ENCODE measurements at regions not wholly inside any gene's neighbourhood (a gene's known extent, or its start where the extent isn't known, plus 50 kb on each side); places are given as distances from the start of the nearest gene placed in this dataset.
A peak's percentile ranks its signal among the peaks of the same experiment; 100 is the strongest.

DNA sequence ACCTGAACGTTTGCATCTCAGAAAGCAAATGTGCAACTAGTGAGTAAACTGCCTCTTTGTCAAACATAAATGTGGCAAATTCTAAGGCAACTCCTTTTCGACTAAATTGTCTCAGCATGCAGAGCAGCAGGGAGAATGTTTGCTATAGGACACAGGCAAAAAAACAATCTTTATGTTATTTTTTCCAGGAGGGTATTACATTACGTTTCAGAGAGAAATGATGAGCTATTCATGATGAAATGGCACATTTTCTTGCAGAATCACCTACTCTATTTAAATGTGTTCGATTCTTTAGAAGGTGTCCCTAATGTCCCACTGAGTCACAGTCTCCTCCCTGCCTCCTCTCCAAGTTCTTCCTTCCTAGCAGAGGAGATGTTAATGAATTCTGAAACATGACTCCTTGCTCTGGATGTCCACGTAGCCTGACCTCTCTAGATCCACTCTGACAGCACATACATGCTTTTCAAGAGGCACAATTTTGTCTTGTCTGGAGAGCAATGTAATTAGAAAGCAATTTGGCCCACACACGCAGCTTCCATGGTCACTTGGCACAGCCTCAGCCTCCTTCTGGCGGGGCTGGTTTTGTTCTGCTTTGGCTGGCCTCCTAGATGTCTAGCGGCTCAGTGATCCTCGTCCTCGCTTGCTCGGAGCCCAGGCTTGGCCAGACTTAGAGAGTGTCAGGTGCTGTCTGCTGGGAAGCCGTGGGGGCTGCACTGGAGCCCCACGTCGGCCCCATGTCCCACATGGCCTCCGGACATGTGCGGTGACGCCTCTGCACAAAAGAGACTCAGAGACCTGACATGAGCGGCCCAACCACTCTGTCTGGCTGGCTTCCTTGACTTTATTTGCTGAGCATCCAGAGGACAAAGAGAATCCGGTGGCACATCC lies 125.7 kb upstream of the ZNF438 start:
- H3K4me3 Mint-ChIP-seq = no peak overlapping the region
- H3K4me1 Mint-ChIP-seq (ENCODE audit: low read depth in 2 of 2) = no peaks in the 10 kb centered on the region
- DNase-seq = no peak
- H3K27ac Mint-ChIP-seq = no peak overlapping the region
- no peak for ATAC-seq (replicated peaks)
- H3K36me3 Mint-ChIP-seq (ENCODE audit: insufficient read depth) = no peaks in the 10 kb centered on the region
- H3K9me3 Mint-ChIP-seq = no peaks in the 10 kb centered on the region
- no peaks in the 10 kb centered on the region for H3K27me3 Mint-ChIP-seq

DNA sequence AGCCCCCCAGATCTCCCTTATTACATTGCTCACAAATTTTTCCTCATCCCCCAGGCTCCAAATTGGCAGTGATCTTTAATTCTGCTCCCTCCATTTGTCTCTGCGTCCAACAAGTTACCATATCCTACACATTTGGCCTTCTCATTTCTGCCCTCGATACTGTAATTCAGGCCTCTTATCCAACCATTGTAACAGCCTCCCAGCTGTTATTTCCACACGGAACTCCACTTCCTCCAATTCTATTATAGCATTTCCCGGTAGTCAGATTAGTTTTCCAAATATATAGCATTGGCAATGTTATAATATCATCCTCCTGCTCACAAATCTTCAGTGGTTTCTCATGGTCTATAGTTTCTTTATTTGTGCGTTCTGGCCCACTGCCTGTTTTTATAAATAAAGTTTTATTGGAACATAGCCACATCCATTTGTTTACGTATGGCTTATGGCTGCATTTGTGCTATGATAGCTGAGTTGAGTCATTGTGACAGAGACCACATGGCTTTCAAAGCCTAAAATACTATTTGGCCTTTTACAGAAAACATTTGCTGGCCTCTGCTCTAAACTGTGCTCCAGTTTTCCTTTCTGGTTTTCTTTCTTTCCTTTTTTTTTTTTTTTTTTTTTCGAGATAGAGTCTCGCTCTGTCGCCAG lies 126.5 kb upstream of the ZNF438 start:
- Mint-ChIP-seq H3K9me3 (no peaks in the 10 kb centered on the region), H3K36me3 (ENCODE audit: insufficient read depth) (no peaks in the 10 kb centered on the region), H3K27ac (no peak overlapping the region), H3K4me1 (ENCODE audit: low read depth in 2 of 2) (no peaks in the 10 kb centered on the region), H3K4me3 (no peak overlapping the region), H3K27me3 (no peaks in the 10 kb centered on the region)
- no peak for DNase-seq
- no peak for ATAC-seq (replicated peaks)

DNA sequence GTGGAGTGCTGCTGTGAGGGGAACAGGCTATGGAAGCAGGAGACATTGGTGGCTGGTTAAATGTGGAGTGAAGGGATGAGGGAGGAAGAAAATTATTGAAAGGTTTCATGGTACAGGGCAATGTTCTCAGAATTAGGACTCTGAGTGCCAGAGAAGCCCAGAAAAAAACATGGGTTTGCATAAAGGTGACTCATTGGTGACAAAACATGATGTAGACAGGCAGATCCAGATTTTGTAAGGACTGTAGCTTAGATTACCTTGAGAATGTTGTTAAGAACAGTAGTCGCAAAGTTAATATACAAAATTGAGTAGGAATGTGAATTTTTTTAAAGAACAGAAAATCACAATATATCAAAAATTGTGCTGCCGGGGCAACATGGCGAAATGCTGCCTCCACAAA lies 134.9 kb upstream of the ZNF438 start:
- Mint-ChIP-seq H3K9me3 (peaks cover 0 to 7% of the 10 kb centered on the region in 2 donors), H3K27ac (no peak overlapping the region), H3K4me1 (ENCODE audit: low read depth in 2 of 2) (no peaks in the 10 kb centered on the region), H3K36me3 (ENCODE audit: insufficient read depth) (no peaks in the 10 kb centered on the region), H3K4me3 (no peak overlapping the region), H3K27me3 (peaks cover 27 to 43% of the 10 kb centered on the region in 2 donors)
- ATAC-seq (replicated peaks) = no peak
- DNase-seq = no peak

DNA sequence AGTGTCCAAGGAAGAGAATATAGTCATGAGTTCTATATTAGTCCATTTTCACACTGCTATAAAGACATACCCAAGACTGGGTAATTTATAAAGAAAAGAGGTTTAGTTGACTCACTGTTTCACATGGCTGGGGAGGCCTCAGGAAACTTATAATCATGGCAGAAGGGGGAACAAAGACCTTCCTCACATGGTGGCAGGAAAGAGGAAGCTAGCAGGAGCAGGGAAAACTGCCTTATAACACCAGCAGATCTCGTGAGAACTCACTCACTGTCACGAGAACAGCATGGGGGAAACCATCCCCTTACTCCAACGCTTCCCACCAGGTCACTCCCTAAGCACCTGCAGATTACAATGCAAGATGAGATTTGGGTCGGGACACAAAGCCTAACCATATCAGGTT lies 139.0 kb upstream of the ZNF438 start:
- Mint-ChIP-seq H3K4me3 (no peak overlapping the region), H3K27ac (no peak overlapping the region), H3K4me1 (ENCODE audit: low read depth in 2 of 2) (no peaks in the 10 kb centered on the region), H3K27me3 (peaks cover 32 to 53% of the 10 kb centered on the region in 2 donors), H3K36me3 (ENCODE audit: insufficient read depth) (no peaks in the 10 kb centered on the region), H3K9me3 (peaks cover 9 to 13% of the 10 kb centered on the region in 2 donors)
- ATAC-seq (replicated peaks) (no peak), DNase-seq (no peak)

DNA sequence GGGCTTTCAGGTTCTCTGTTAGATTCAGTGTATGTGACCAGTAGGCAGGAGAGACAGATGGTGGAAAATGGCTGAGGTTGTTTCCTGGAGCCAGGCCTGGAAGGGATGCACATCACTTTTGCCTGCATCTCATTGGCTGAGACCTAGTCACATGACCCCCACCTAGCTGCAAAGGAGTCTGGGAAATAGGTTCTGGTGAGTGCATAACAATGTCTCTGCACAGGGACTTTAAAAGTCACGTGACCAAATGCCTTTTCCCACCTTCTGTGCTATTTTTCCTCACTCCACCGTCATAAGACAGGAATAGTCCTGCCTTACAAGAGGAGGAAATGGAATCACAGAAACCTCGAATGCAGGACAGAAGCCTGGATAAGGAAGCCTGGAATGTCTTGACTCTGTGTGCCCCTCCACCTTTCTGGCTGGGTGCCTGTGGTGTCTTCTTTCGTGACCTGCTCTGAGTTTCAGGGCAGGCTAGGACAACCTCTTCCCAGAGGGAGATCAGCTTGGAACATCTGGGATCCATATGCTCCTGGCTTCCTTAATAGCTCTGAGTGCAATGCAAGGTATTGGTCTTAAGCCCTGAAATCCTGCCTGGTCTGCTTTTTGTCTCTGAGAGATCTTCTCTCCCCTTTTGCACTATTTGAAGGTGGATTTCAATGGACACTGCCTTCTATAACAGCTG lies 139.9 kb upstream of the ZNF438 start:
- Mint-ChIP-seq H3K27ac (no peak overlapping the region), H3K27me3 (peaks cover 32 to 50% of the 10 kb centered on the region in 2 donors), H3K4me3 (no peak overlapping the region), H3K36me3 (ENCODE audit: insufficient read depth) (no peaks in the 10 kb centered on the region), H3K4me1 (ENCODE audit: low read depth in 2 of 2) (no peaks in the 10 kb centered on the region), H3K9me3 (peaks cover 10 to 13% of the 10 kb centered on the region in 2 donors)
- DNase-seq = no peak
- no peak for ATAC-seq (replicated peaks)

- H3K4me1 Mint-ChIP-seq (ENCODE audit: low read depth in 2 of 2) = no peaks in the 10 kb centered on the region
- ATAC-seq (replicated peaks) (no peak), DNase-seq (no peak)
- peaks cover 10 to 13% of the 10 kb centered on the region in 2 donors for H3K9me3 Mint-ChIP-seq
- no peak overlapping the region for H3K4me3 Mint-ChIP-seq
- H3K27ac Mint-ChIP-seq = no peak overlapping the region
- H3K36me3 Mint-ChIP-seq (ENCODE audit: insufficient read depth) = no peaks in the 10 kb centered on the region
- H3K27me3 Mint-ChIP-seq = peaks cover 31 to 40% of the 10 kb centered on the region in 2 donors
Observed at GRCh38 chr10:31172925-31173324, 141.3 kb upstream of the ZNF438 start.

DNA sequence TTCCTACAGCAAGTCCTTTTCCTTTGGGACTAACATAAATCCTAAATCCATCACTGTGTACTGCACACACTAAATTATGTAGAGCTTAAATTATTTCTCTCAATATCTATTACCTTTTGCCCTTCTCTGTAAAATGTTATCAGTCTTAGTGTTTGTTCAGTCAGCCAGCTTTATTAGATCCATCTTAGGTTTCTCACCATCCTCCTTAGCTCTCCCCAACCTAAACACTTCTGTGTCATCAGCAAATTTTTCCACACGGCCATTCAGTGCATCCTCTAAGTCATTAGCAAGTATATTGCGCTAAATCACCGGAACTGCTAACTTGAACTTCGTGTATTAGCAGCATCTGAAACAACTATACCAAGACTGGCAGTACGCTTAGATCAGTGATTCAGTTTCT lies 142.1 kb upstream of the ZNF438 start:
- H3K27ac Mint-ChIP-seq = no peak overlapping the region
- ATAC-seq (replicated peaks) = no peak
- no peak overlapping the region for H3K4me3 Mint-ChIP-seq
- H3K4me1 Mint-ChIP-seq (ENCODE audit: low read depth in 2 of 2) = no peaks in the 10 kb centered on the region
- peaks cover 31 to 36% of the 10 kb centered on the region in 2 donors for H3K27me3 Mint-ChIP-seq
- H3K36me3 Mint-ChIP-seq (ENCODE audit: insufficient read depth) = no peaks in the 10 kb centered on the region
- peaks cover 10 to 13% of the 10 kb centered on the region in 2 donors for H3K9me3 Mint-ChIP-seq
- no peak for DNase-seq

DNA sequence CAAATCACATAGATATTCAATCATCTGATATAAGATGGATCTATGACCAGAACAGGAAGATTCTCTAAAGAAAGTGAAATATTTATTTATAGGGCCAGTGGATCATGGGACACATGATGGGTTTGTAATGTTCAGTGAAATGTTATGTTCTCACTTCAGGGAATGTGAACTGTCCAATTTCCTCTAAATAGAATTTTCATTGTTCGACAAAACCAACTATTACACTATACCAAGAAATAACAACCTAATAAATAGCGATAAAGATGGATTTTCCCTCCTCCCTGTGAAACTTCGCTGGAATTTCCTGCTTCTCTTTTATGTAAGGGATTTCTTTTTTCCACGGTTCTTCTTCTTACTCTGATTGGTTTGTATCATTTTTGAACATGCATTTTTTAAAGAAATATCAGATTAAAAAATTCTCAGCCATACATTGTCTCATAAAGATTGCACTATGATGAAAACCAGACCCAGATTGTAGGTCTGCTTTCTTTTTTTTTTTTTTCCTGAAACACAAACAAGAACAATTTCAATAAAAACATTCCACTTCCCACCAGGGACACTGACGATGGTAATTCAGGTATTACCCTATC lies 139.8 kb upstream of the ZEB1 start:
- Mint-ChIP-seq H3K27me3 (peaks cover 27 to 47% of the 10 kb centered on the region in 2 donors), H3K36me3 (ENCODE audit: insufficient read depth) (no peaks in the 10 kb centered on the region), H3K9me3 (peaks cover 6 to 13% of the 10 kb centered on the region in 2 donors), H3K4me1 (ENCODE audit: low read depth in 2 of 2) (no peaks in the 10 kb centered on the region), H3K4me3 (no peak overlapping the region), H3K27ac (no peak overlapping the region)
- ATAC-seq (replicated peaks) (no peak), DNase-seq (no peak)

DNA sequence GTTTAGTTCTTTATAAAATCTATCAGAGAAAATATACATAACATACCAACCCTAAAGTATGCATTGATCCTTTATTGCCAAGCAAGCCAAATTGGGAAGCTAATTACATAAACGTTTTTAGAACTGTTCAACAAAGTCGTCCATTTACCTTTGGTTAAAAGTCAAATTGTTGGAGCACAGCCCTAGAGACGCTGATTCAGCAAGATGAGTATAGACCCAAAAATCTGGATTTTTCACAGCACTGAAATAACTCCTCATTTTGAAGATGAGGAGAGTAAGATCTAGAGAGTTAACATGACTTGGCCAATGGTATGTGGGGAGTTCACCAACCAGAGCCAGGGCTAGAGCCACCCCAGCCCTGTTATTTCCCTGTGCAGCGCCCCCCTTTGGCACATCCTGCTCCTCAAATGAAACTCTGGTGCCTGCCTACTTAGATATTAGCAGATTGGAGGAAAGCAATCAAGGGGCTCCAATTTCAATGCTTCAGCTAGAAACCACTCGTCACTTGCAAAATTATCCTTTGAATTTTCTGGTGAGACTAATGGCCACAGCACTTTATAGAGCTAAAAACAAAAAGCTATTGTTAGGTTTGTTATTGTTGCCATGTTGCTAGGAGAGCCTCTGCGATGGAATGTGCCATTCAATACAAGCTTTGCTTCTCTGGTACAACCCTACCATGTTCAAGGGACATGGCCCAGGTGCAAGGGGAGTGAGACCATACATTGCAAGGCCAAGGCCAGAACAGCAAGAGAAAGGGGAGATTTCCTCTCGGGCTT lies 132.6 kb upstream of the ZEB1 start:
- Mint-ChIP-seq H3K4me1 (ENCODE audit: low read depth in 2 of 2) (no peaks in the 10 kb centered on the region), H3K27ac (no peak overlapping the region), H3K36me3 (ENCODE audit: insufficient read depth) (no peaks in the 10 kb centered on the region), H3K9me3 (no peaks in the 10 kb centered on the region), H3K4me3 (no peak overlapping the region), H3K27me3 (peaks cover 12 to 15% of the 10 kb centered on the region in 2 donors)
- no peak for ATAC-seq (replicated peaks)
- DNase-seq = no peak

GRCh38 chr10:31187182-31187581 lies 131.8 kb upstream of the ZEB1 start:
- ATAC-seq (replicated peaks) = no peak
- peaks cover 8 to 13% of the 10 kb centered on the region in 2 donors for H3K27me3 Mint-ChIP-seq
- H3K9me3 Mint-ChIP-seq = no peaks in the 10 kb centered on the region
- no peak for DNase-seq
- H3K4me3 Mint-ChIP-seq = no peak overlapping the region
- H3K36me3 Mint-ChIP-seq (ENCODE audit: insufficient read depth) = no peaks in the 10 kb centered on the region
- no peak overlapping the region for H3K27ac Mint-ChIP-seq
- no peaks in the 10 kb centered on the region for H3K4me1 Mint-ChIP-seq (ENCODE audit: low read depth in 2 of 2)

DNA sequence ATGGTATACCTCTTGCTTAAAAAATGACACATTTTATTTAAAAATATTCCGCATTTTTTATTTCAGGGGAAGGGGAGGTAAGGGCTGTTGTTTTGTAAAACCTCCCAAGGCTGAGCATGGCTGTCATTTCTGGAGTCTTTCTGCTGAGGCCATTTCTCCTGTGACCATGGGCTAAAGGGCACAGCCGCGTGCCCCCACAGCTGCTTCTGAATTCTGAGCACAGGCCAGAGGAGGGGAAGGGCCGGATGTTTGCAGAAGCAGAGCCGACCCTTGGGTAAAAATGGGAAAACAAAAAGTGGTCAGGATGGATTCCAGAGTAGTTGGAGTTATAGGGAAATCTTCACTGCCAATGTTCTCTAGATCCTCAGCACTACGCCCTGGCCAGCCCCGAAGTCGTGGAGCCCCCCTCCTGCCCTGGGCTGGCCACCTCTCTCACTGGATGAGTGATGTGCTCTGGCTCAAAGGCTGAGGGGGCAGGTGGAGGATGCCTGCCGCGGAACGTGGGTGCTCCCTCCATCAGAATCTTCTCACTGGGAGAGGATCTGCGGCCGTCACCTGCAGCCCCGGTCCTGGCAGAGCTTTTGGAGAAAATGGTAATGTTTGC lies 131.3 kb upstream of the ZEB1 start:
- Mint-ChIP-seq H3K4me1 (ENCODE audit: low read depth in 2 of 2) (no peaks in the 10 kb centered on the region), H3K27me3 (peaks cover 7 to 13% of the 10 kb centered on the region in 2 donors), H3K36me3 (ENCODE audit: insufficient read depth) (no peaks in the 10 kb centered on the region), H3K27ac (peak overlapping the region in 1 of 2 donors; percentile 26), H3K4me3 (no peak overlapping the region), H3K9me3 (no peaks in the 10 kb centered on the region)
- DNase-seq (no peak), ATAC-seq (replicated peaks) (no peak)

- no peak for DNase-seq
- H3K4me1 Mint-ChIP-seq (ENCODE audit: low read depth in 2 of 2) = no peaks in the 10 kb centered on the region
- no peak overlapping the region for H3K4me3 Mint-ChIP-seq
- H3K9me3 Mint-ChIP-seq = no peaks in the 10 kb centered on the region
- H3K36me3 Mint-ChIP-seq (ENCODE audit: insufficient read depth) = no peaks in the 10 kb centered on the region
- no peak for ATAC-seq (replicated peaks)
- peaks cover 13 to 18% of the 10 kb centered on the region in 2 donors for H3K27me3 Mint-ChIP-seq
- H3K27ac Mint-ChIP-seq = no peak overlapping the region
Observed at GRCh38 chr10:31188792-31189406, 130.1 kb upstream of the ZEB1 start.
